GM18520 (cell line): ENCODE measurements at regions not wholly inside any gene's neighbourhood (a gene's known extent, or its start where the extent isn't known, plus 50 kb on each side); places are given as distances from the start of the nearest gene placed in this dataset.
"Not testable (repeated sequence)": the region's sequence is repeated elsewhere in the genome, so short reads cannot be mapped to it uniquely, and the experiment has no call there.

Experiments used
- ATAC-seq: cut with Tn5 transposase; IDR thresholded peaks from one replicate; pipeline ENCODE4 v1.9.1; 2021; ENCODE audit not compliant: unreplicated experiment

GRCh38 chr20:48390981-48391380, 436.8 kb downstream of the PREX1 start:
- ATAC-seq = no peak

GRCh38 chr20:48387675-48388074, 440.1 kb downstream of the PREX1 start:
- ATAC-seq = no peak

GRCh38 chr20:48385527-48385926, 442.3 kb downstream of the PREX1 start:
- ATAC-seq = no peak

GRCh38 chr20:48385114-48385513, 442.7 kb downstream of the PREX1 start:
- ATAC-seq = no peak

GRCh38 chr20:48384147-48384818, 443.5 kb downstream of the PREX1 start:
- no peak for ATAC-seq

GRCh38 chr20:48383252-48383651, 444.5 kb downstream of the PREX1 start:
- no peak for ATAC-seq

GRCh38 chr20:48382304-48382703, 445.5 kb downstream of the PREX1 start:
- ATAC-seq = no peak

- no peak for ATAC-seq
These were observed 446.3 kb downstream of the PREX1 start for GRCh38 chr20:48381353-48382120.

GRCh38 chr20:48380661-48381060, 447.1 kb downstream of the PREX1 start:
- ATAC-seq = no peak

GRCh38 chr20:48378976-48379675, 448.7 kb downstream of the PREX1 start:
- ATAC-seq = no peak

- ATAC-seq = no peak
These were observed 449.9 kb downstream of the PREX1 start for GRCh38 chr20:48377940-48378339.

- no peak for ATAC-seq
These were observed 452.0 kb downstream of the PREX1 start for GRCh38 chr20:48375804-48376203.

- no peak for ATAC-seq
These were observed 452.7 kb downstream of the PREX1 start for GRCh38 chr20:48374991-48375595.

- not testable (repeated sequence) for ATAC-seq
These were observed 453.5 kb downstream of the PREX1 start for GRCh38 chr20:48374031-48374907.

GRCh38 chr20:48373555-48373934, 454.3 kb downstream of the PREX1 start:
- ATAC-seq = no peak

- ATAC-seq = not testable (repeated sequence)
These were observed 454.8 kb downstream of the PREX1 start for GRCh38 chr20:48372851-48373554.

GRCh38 chr20:48371211-48371610, 456.6 kb downstream of the PREX1 start:
- ATAC-seq = no peak

GRCh38 chr20:48368580-48369021, 459.2 kb downstream of the PREX1 start:
- ATAC-seq = not testable (repeated sequence)

GRCh38 chr20:48367541-48368358, 460.0 kb downstream of the PREX1 start:
- ATAC-seq = not testable (repeated sequence)
